ENCODE measurements at regions not wholly inside any gene's neighbourhood (a gene's known extent, or its start where the extent isn't known, plus 50 kb on each side); places are given as distances from the start of the nearest gene placed in this dataset.
"Not testable (repeated sequence)": the region's sequence is repeated elsewhere in the genome, so short reads cannot be mapped to it uniquely, and the experiment has no call there.

DNA sequence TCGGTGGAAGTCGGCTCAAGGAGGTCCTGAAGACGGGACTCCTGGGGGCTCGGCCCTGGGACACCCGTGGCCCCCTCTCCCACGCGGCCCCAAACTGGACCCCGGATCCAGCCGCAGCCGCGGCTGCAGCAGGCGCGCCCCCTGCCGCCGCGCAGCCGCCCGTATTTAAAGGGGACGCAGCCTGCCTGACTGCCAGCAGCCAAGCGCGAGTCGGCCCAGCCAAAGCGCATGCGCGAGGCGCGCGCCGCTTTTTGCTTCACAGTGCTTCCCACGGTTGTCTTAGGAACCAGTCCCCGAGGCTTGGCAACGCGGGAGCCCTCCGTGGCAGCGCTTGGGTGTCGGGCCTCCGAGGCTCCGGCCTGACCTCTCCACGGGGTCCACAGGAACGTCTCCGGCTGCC, 684.4 kb downstream of the KCNJ18 start:
- DNase-seq (ENCODE audit: missing footprints); ATAC-seq; intact Hi-C loops (cut with DNase I): not testable (repeated sequence)

GRCh38 chr17:22378748-22379147, 686.4 kb downstream of the KCNJ18 start:
- ATAC-seq; DNase-seq (ENCODE audit: missing footprints); intact Hi-C loops (cut with DNase I): not testable (repeated sequence)

DNA sequence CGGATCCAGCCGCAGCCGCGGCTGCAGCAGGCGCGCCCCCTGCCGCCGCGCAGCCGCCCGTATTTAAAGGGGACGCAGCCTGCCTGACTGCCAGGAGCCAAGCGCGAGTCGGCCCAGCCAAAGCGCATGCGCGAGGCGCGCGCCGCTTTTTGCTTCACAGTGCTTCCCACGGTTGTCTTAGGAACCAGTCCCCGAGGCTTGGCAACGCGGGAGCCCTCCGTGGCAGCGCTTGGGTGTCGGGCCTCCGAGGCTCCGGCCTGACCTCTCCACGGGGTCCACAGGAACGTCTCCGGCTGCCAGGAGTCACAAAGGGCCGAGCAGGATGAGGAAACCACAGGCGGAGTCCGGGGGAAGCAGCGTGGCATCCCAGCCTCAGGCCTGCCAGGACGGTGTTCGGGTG, 689.3 kb downstream of the KCNJ18 start:
- DNase-seq (ENCODE audit: missing footprints); intact Hi-C loops (cut with DNase I); ATAC-seq: not testable (repeated sequence)

DNA sequence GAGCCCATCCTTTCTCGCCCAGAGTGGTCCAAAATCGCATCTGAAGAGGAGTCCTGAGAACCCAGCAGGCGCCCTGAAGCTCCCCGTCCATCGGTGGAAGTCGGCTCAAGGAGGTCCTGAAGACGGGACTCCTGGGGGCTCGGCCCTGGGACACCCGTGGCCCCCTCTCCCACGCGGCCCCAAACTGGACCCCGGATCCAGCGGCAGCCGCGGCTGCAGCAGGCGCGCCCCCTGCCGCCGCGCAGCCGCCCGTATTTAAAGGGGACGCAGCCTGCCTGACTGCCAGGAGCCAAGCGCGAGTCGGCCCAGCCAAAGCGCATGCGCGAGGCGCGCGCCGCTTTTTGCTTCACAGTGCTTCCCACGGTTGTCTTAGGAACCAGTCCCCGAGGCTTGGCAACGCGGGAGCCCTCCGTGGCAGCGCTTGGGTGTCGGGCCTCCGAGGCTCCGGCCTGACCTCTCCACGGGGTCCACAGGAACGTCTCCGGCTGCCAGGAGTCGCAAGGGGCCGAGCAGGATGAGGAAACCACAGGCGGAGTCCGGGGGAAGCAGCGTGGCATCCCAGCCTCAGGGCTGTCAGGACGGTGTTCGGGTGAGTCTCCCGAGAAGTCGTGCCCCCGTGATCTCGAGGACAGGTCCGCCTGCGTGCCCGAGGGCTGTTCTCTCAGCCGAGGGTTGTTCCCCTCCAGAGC, 691.6 kb downstream of the KCNJ18 start:
- intact Hi-C loops (cut with DNase I); ATAC-seq: not testable (repeated sequence)
- DNase-seq (ENCODE audit: missing footprints): peak; percentile 57

- ATAC-seq; intact Hi-C loops (cut with DNase I): not testable (repeated sequence)
These were observed 692.1 kb downstream of the KCNJ18 start for GRCh38 chr17:22384461-22384800.

DNA sequence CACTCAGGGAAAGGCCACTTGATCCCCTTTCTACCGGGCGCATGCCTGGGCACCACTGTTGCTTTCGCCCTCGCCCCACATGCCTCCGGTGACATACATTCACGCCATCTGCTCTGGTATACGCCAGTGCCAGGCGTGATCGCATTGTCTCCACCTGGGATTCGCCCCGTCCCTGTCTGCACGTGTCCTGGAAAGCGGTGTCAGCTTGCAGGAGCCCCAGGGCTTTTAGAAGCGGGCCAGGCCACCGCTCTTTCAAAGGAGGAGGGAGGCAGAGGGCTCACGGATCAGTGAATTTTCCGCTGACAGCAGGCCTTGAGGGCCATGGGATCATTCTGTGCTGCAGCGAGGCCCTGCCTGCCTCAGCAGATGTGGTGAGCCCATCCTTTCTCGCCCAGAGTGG, 706.1 kb downstream of the KCNJ18 start:
- intact Hi-C loops (cut with DNase I); ATAC-seq: not testable (repeated sequence)

More at GRCh38 chr17:22384461-22384800, 692.1 kb downstream of the KCNJ18 start:
- DNase-seq (ENCODE audit: missing footprints): not testable (repeated sequence)

GRCh38 chr17:22399037-22399436, 706.7 kb downstream of the KCNJ18 start:
- intact Hi-C loops (cut with DNase I); DNase-seq (ENCODE audit: missing footprints); ATAC-seq: not testable (repeated sequence)

More for the DNA sequence above, 706.1 kb downstream of the KCNJ18 start:
- DNase-seq (ENCODE audit: missing footprints): not testable (repeated sequence)

GRCh38 chr17:22405080-22405479, 712.8 kb downstream of the KCNJ18 start:
- peak; percentile 45 for DNase-seq (ENCODE audit: missing footprints)
- ATAC-seq; intact Hi-C loops (cut with DNase I): not testable (repeated sequence)

DNA sequence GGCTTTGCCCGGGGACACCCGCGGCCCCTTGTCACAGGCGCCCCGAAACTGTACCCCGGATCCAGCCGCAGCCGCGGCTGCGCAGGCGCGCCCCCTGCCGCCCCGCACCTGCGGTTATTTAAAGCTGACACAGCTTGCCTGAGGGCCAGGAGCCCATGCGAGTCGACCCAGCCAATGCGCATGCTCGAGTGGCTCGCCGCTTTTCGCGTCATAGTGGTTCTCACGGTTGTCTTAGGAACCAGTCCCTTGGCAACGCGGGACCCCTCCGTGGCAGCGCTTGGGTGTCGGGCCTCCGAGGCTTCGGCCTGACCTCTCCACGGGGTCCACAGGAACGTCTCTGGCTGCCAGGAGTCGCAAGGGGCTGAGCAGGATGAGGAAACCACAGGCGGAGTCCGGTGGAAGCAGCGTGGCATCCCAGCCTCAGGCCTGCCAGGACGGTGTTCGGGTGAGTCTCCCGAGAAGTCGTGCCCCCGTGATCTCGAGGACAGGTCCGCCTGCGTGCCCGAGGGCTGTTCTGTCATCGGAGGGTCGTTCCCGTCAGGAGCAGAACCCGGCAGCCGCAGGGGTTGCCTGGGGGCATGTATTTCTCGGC, 716.9 kb downstream of the KCNJ18 start:
- intact Hi-C loops (cut with DNase I): no loop called here
- ATAC-seq: no peak
- DNase-seq (ENCODE audit: missing footprints): peak; percentile 68

DNA sequence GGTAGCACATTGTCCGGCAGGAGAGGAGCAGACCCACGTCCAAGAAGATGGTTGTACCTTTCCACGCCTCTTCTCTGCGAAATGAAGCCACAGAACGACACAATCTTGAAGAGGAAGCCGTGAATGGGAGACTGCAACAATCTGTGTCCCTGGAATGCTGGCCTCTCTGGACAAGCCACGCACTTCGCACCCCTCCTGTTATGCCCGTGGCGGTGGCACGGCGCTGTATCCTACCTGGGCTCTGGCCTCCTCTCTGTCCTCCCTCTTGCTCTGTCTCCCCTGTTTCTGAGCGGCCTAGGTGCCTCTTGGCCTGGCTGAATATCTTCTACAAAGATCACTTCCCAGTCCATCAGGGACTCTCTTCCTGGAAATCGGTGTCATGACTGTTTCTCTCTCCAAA, 717.8 kb downstream of the KCNJ18 start:
- no peak for ATAC-seq
- DNase-seq (ENCODE audit: missing footprints): no peak
- intact Hi-C loops (cut with DNase I): no loop called here

DNA sequence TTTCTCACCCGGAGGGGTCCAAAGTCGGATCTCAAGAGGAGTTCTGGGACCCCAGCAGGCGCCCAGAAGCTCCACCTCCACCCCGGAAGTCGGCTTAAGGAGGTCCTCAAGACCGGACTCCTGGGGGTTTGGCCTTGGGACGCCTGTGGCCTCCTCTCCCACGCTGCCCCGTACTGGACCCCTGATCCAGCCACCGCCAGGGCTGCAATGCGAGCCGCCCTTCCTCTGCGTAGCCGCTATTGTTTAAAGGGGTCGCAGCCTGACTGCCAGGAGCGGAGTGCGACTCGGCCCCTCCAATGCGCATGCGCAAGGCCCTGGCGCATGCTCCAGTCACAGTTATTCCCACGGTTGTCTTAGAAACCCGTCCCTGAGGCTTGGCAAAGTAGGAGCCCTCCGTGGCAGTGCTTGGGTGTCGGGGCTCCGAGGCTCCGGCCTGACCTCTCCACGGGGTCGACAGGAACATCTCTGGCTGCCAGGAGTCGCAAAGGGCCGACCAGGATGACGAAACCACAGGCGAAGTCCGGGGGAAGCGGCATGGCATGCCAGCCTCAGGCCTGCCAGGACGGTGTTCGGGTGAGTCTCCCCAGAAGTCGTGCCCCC, 719.0 kb downstream of the KCNJ18 start:
- intact Hi-C loops (cut with DNase I): no loop called here
- ATAC-seq (no peak), DNase-seq (ENCODE audit: missing footprints) (peak; percentile 11)

DNA sequence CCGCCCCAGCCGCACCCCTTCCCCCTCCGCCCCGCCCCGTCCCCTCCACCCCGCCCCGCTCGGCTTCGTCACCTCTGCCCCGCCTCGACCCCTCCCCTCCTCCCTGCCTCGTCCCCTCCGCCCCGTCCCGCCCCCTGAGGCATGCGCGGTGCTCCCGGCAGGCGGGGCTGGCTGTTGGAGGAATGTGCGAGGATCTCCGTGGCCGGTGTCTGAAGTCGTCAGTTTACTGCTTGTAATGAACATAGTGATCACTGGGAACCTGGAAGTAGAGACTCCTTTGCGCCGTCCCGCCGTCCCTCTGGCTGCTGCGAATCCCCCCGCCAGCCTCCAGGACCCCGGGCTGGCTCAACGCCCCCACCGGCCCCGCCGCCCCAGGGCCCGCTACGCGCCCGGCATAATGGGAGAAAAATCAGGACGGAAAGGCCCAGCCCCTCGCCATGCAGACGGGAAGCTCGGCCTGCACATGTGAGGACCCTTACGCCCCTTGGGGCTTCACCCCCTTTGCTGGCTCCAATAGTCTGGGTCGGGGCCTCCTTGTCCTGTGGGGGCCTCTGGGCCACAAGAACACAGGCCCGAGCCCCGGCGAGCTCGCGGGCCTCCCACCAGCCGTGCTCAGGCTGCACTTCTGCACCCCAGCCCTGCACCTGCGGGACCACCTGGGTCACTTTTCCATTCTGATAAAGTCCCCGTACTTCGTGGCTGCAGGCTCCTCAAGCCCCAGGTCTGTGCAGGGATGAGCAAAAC, 743.1 kb downstream of the KCNJ18 start:
- intact Hi-C loops (cut with DNase I): no loop called here
- ATAC-seq (no peak), DNase-seq (ENCODE audit: missing footprints) (no peak)

- no peak for ATAC-seq
- intact Hi-C loops (cut with DNase I): no loop called here
- no peak for DNase-seq (ENCODE audit: missing footprints)
These were observed 749.5 kb downstream of the KCNJ18 start for GRCh38 chr17:22441776-22442175.

GRCh38 chr17:22443061-22443460, 750.7 kb downstream of the KCNJ18 start:
- intact Hi-C loops (cut with DNase I): no loop called here
- no peak for ATAC-seq

GRCh38 chr17:22453181-22453580, 760.9 kb downstream of the KCNJ18 start:
- DNase-seq (ENCODE audit: missing footprints) (no peak), ATAC-seq (no peak)
- intact Hi-C loops (cut with DNase I): no loop called here

More at GRCh38 chr17:22443061-22443460, 750.7 kb downstream of the KCNJ18 start:
- DNase-seq (ENCODE audit: missing footprints): no peak

DNA sequence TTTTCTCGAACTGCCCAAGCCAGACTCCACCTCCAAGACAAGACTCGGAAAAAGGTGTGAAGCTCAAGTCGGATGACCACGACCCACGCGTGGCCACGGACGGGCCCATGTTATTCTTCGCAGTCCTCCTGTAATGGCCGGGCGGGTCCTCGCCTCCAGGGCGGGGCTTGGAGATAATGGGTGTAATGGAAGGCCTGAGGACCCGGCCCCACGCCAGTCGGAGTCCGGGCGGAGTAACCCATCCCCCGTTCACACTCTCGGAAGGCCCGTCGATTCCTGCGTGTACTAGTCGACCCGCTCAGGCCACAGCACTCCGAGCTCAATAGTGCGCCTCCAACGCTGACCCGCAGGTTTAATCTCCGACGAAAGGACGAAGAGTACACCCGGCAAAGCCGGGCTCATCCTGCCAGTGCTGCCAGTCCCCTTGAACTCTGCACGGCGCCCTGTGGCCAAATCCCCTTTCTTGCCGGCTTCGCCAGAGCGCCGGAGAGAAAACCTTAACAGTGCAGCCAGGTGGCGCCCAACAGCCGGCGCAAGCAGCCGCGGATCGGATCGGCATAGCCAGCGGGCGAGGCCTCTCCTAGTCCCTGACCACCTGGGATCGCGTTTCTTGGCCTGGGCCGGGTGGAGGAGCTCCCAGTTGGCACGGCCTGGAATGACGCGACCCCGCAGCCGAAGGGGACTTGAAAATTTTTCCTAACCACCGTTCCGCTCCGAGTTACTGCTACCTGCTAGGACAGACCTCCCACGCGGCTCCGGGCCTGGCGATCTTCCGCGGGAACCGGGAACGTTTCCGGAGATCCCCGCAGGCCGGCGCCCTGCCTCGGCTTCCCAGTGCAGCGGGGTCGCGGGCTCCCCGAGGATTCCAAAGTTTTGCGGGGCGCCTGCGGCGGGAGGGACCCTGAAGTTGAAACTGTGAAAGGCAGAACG, 762.0 kb downstream of the KCNJ18 start:
- DNase-seq (ENCODE audit: missing footprints) (no peak), ATAC-seq (no peak)
- intact Hi-C loops (cut with DNase I): no loop called here

DNA sequence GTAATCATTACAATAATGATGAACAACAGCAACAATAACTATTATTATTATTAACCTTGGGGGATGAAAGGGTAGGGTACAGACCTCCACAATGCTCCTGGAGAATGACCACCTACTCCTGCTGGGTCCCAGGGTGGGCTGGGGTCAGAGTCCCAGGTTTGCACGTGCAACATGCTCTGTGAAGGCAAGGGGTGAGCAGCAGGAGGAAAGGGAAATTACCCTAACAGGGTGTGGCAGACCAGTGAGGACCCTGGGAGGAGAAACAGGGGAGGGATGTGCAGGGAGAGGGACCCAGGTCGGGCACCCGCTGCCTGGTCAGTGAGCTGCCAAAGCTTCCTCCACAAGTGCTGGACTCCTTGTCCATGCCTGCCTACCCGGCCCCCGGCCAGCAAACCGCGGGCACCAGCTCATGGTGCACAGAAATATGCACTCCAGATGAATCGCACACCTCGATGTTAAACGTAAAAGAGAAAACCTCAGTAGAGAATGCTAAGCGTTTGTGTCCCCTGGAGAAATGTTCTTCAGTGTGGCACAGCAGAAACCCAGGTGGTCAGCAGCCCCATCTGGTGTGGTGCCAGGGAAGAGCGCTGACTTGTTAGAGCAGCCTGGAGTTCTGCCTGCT, 767.1 kb downstream of the KCNJ18 start:
- intact Hi-C loops (cut with DNase I): no loop called here

DNA sequence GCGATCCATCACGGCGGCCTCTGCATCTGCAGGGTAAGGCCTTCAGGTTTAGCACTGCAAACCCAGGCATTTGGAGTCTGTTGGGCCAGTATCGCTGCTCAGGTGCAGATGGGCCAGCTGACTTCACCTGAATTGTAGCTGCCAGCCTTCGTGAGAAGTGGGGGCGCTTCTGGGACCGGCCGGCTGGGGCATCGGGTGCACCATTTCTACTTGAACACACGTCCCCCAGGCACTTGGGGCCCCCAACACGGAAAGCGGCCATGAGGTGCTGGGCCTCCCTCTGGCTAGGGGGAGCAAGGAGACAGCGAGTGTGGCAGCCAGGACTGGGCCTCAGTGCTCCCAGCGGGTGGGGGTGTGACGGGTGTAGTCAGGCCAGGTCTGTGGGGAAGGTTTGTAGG, 767.6 kb downstream of the KCNJ18 start:
- intact Hi-C loops (cut with DNase I): no loop called here

More for the DNA sequence above, 767.1 kb downstream of the KCNJ18 start:
- ATAC-seq (no peak), DNase-seq (ENCODE audit: missing footprints) (no peak)

More for the DNA sequence above, 767.6 kb downstream of the KCNJ18 start:
- ATAC-seq (no peak), DNase-seq (ENCODE audit: missing footprints) (no peak)

All from Right ventricle myocardium inferior (tissue), 1 donor.